ENCODE measurements at regions not wholly inside any gene's neighbourhood (a gene's known extent, or its start where the extent isn't known, plus 50 kb on each side); places are given as distances from the start of the nearest gene placed in this dataset.

GRCh38 chr5:4909086-4909485, 231.0 kb upstream of the ADAMTS16 start:
- Histone ChIP-seq H3K36me3 (ENCODE audit: insufficient read depth, low read length) (no peaks in the 10 kb centered on the region), H3K79me2 (ENCODE audit: insufficient read depth, low read depth, low read length) (no peaks in the 10 kb centered on the region), H3K4me2 (ENCODE audit: low read length) (no peak overlapping the region), H3K4me1 (ENCODE audit: insufficient read depth, low read length, poor library complexity, severe bottlenecking) (no peaks in the 10 kb centered on the region), H3K9me2 (ENCODE audit: insufficient read depth, low read length) (no peaks in the 10 kb centered on the region), H2AFZ (ENCODE audit: low read length) (no peak overlapping the region), H3K4me3 (ENCODE audit: low read depth, low read length, poor library complexity, severe bottlenecking) (no peak overlapping the region), H3K9me3 (ENCODE audit: low read length) (no peaks in the 10 kb centered on the region), H4K20me1 (ENCODE audit: insufficient read depth, low read length) (no peaks in the 10 kb centered on the region), H3K27ac (ENCODE audit: low read depth, low read length, poor library complexity, severe bottlenecking) (no peak overlapping the region)
- no peak for DNase-seq (ENCODE audit: low spot score)
- intact Hi-C loops (cut with micrococcal nuclease; ENCODE audit: unreplicated experiment), result no loop called here
- ChIA-PET CTCF (ENCODE audit: unreplicated experiment) (no interaction called here), POLR2A (no interaction called here)
- TF ChIP-seq CTCF (conservative IDR thresholded peaks at IDR 0.05; ENCODE audit: low read length), result no peak
- TF ChIP-seq EZH2phosphoT487 (IDR thresholded peaks at IDR 0.05; ENCODE audit: borderline replicate concordance, low read depth, low read length), result no peak
- no TSS peak for BruUV-seq (replicated peaks)

- Histone ChIP-seq H3K9me3 (ENCODE audit: low read length) (no peaks in the 10 kb centered on the region), H3K9me2 (ENCODE audit: insufficient read depth, low read length) (no peaks in the 10 kb centered on the region), H3K27ac (ENCODE audit: low read depth, low read length, poor library complexity, severe bottlenecking) (no peak overlapping the region), H4K20me1 (ENCODE audit: insufficient read depth, low read length) (no peaks in the 10 kb centered on the region), H2AFZ (ENCODE audit: low read length) (no peak overlapping the region), H3K4me3 (ENCODE audit: low read depth, low read length, poor library complexity, severe bottlenecking) (no peak overlapping the region), H3K79me2 (ENCODE audit: insufficient read depth, low read depth, low read length) (no peaks in the 10 kb centered on the region), H3K36me3 (ENCODE audit: insufficient read depth, low read length) (no peaks in the 10 kb centered on the region), H3K4me1 (ENCODE audit: insufficient read depth, low read length, poor library complexity, severe bottlenecking) (no peaks in the 10 kb centered on the region), H3K4me2 (ENCODE audit: low read length) (no peak overlapping the region)
- POLR2A ChIA-PET, result interaction anchor here (0.6 kb wide), 1 partner anchor 10 kb away, joined by 4 read pairs; no protein-coding TSS in a partner anchor
- TF ChIP-seq CTCF (conservative IDR thresholded peaks at IDR 0.05; ENCODE audit: low read length) (no peak), EZH2phosphoT487 (IDR thresholded peaks at IDR 0.05; ENCODE audit: borderline replicate concordance, low read depth, low read length) (no peak)
- CTCF ChIA-PET (ENCODE audit: unreplicated experiment), result no interaction called here
- DNase-seq (ENCODE audit: low spot score), result no peak
- no TSS peak for BruUV-seq (replicated peaks)
- intact Hi-C loops (cut with micrococcal nuclease; ENCODE audit: unreplicated experiment), result no loop called here
Observed at GRCh38 chr5:4911646-4912403, 228.3 kb upstream of the ADAMTS16 start.

- no peak for TF ChIP-seq EZH2phosphoT487 (IDR thresholded peaks at IDR 0.05; ENCODE audit: borderline replicate concordance, low read depth, low read length)
- TF ChIP-seq CTCF (conservative IDR thresholded peaks at IDR 0.05; ENCODE audit: low read length), result no peak
- no peaks in the 10 kb centered on the region for H3K9me2 ChIP-seq (ENCODE audit: insufficient read depth, low read length)
- no peak for DNase-seq (ENCODE audit: low spot score)
- H3K27ac ChIP-seq (ENCODE audit: low read depth, low read length, poor library complexity, severe bottlenecking), result no peak overlapping the region
- ChIA-PET CTCF (ENCODE audit: unreplicated experiment) (no interaction called here), POLR2A (no interaction called here)
- H3K36me3 ChIP-seq (ENCODE audit: insufficient read depth, low read length), result no peaks in the 10 kb centered on the region
- H3K4me2 ChIP-seq (ENCODE audit: low read length), result no peak overlapping the region
- no peaks in the 10 kb centered on the region for H3K9me3 ChIP-seq (ENCODE audit: low read length)
- H3K4me3 ChIP-seq (ENCODE audit: low read depth, low read length, poor library complexity, severe bottlenecking), result no peak overlapping the region
- no peaks in the 10 kb centered on the region for H3K4me1 ChIP-seq (ENCODE audit: insufficient read depth, low read length, poor library complexity, severe bottlenecking)
- H3K79me2 ChIP-seq (ENCODE audit: insufficient read depth, low read depth, low read length), result no peaks in the 10 kb centered on the region
- no peak overlapping the region for H2AFZ ChIP-seq (ENCODE audit: low read length)
- intact Hi-C loops (cut with micrococcal nuclease; ENCODE audit: unreplicated experiment), result no loop called here
- no peaks in the 10 kb centered on the region for H4K20me1 ChIP-seq (ENCODE audit: insufficient read depth, low read length)
- no TSS peak for BruUV-seq (replicated peaks)
Observed at GRCh38 chr5:4921929-4922328, 218.2 kb upstream of the ADAMTS16 start.

All from OCI-LY7 (cell line).